RWPE2 (cell line): ENCODE measurements at regions not wholly inside any gene's neighbourhood (a gene's known extent, or its start where the extent isn't known, plus 50 kb on each side); places are given as distances from the start of the nearest gene placed in this dataset.

ENCODE experiments used
- ATAC-seq: fragments of 200-7000 bp; cut with Tn5 transposase; 3 replicates; pipeline ENCODE4 v1.9.1; 2021; ENCODE audit warnings: low read depth
- DNase-seq: peaks from one replicate; pipeline ENCODE4 v3.0.0-alpha.2; 2020; ENCODE audit warnings: low spot score
- H3K27ac ChIP-seq: fragments of 450-650 bp; 2 replicates; pipeline ENCODE4 v1.5.1; 2017; ENCODE audit warnings: mild to moderate bottlenecking; ENCODE audit not compliant: poor library complexity, severe bottlenecking
- H3K27me3 ChIP-seq: fragments of 250-450 bp; sonication (Bioruptor Pico); 2 replicates; pipeline ENCODE4 v1.5.1; 2021; ENCODE audit warnings: mild to moderate bottlenecking, moderate library complexity; ENCODE audit not compliant: insufficient read depth, poor library complexity, severe bottlenecking
- H3K36me3 ChIP-seq: fragments of 250-450 bp; sonication (Bioruptor Pico); 2 replicates; pipeline ENCODE4 v1.5.1; 2020; ENCODE audit warnings: low read depth, mild to moderate bottlenecking, moderate library complexity
- H3K4me1 ChIP-seq: fragments of 250-450 bp; sonication (Bioruptor Pico); 2 replicates; pipeline ENCODE4 v1.5.1; 2021; ENCODE audit warnings: mild to moderate bottlenecking, moderate library complexity; ENCODE audit not compliant: insufficient read depth, poor library complexity, severe bottlenecking
- H3K4me3 ChIP-seq: fragments of 250-450 bp; sonication (Bioruptor Pico); 2 replicates; pipeline ENCODE4 v1.5.1; 2021; ENCODE audit warnings: mild to moderate bottlenecking, moderate library complexity; ENCODE audit not compliant: severe bottlenecking
- H3K9me3 ChIP-seq: fragments of 250-450 bp; sonication (Bioruptor Pico); 2 replicates; pipeline ENCODE4 v1.5.1; 2021; ENCODE audit warnings: mild to moderate bottlenecking, moderate library complexity; ENCODE audit not compliant: severe bottlenecking
- CTCF ChIP-seq: fragments of 450-650 bp; IDR thresholded peaks from one replicate; pipeline ENCODE4 v1.5.1; 2017; ENCODE audit warnings: mild to moderate bottlenecking, moderate library complexity; ENCODE audit not compliant: poor library complexity, severe bottlenecking

- no peak for DNase-seq
- TF ChIP-seq CTCF: no peak
- Histone ChIP-seq H3K27me3 (no peaks in the 10 kb centered on the region), H3K4me3 (no peak overlapping the region), H3K9me3 (no peaks in the 10 kb centered on the region), H3K4me1 (no peaks in the 10 kb centered on the region), H3K36me3 (no peaks in the 10 kb centered on the region), H3K27ac (no peak overlapping the region)
- no peak for ATAC-seq
These were observed 484.1 kb downstream of the RMST start for GRCh38 chr12:97946701-97947100.

GRCh38 chr12:97948591-97948990 is 486.0 kb downstream of the RMST start:
- no peak for DNase-seq
- no peak for TF ChIP-seq CTCF
- H3K27me3 ChIP-seq: no peaks in the 10 kb centered on the region

GRCh38 chr12:97951239-97951638 is 488.6 kb downstream of the RMST start:
- Histone ChIP-seq H3K4me3 (no peak overlapping the region), H3K4me1 (no peaks in the 10 kb centered on the region), H3K36me3 (no peaks in the 10 kb centered on the region), H3K27ac (no peak overlapping the region), H3K27me3 (no peaks in the 10 kb centered on the region), H3K9me3 (no peaks in the 10 kb centered on the region)
- DNase-seq (no peak), ATAC-seq (no peak)
- no peak for TF ChIP-seq CTCF

More at GRCh38 chr12:97948591-97948990, 486.0 kb downstream of the RMST start:
- H3K27ac ChIP-seq: no peak overlapping the region
- no peak for ATAC-seq
- H3K4me3 ChIP-seq: no peak overlapping the region
- H3K9me3 ChIP-seq: no peaks in the 10 kb centered on the region
- no peaks in the 10 kb centered on the region for H3K36me3 ChIP-seq
- H3K4me1 ChIP-seq: no peaks in the 10 kb centered on the region

GRCh38 chr12:97951717-97952116 is 489.1 kb downstream of the RMST start:
- H3K36me3 ChIP-seq: no peaks in the 10 kb centered on the region
- no peak for TF ChIP-seq CTCF

GRCh38 chr12:97957109-97957508 is 494.5 kb downstream of the RMST start:
- Histone ChIP-seq H3K27me3 (no peaks in the 10 kb centered on the region), H3K4me1 (no peaks in the 10 kb centered on the region), H3K4me3 (no peak overlapping the region), H3K27ac (no peak overlapping the region), H3K36me3 (no peaks in the 10 kb centered on the region), H3K9me3 (no peaks in the 10 kb centered on the region)
- TF ChIP-seq CTCF: no peak
- DNase-seq (no peak), ATAC-seq (no peak)

More at GRCh38 chr12:97951717-97952116, 489.1 kb downstream of the RMST start:
- no peaks in the 10 kb centered on the region for H3K4me1 ChIP-seq
- no peaks in the 10 kb centered on the region for H3K9me3 ChIP-seq
- ATAC-seq (no peak), DNase-seq (no peak)
- no peak overlapping the region for H3K27ac ChIP-seq
- no peaks in the 10 kb centered on the region for H3K27me3 ChIP-seq
- no peak overlapping the region for H3K4me3 ChIP-seq
